Left cardiac atrium (tissue), 4 donors: ENCODE measurements at regions not wholly inside any gene's neighbourhood (a gene's known extent, or its start where the extent isn't known, plus 50 kb on each side); places are given as distances from the start of the nearest gene placed in this dataset.
"Not testable (repeated sequence)": the region's sequence is repeated elsewhere in the genome, so short reads cannot be mapped to it uniquely, and the experiment has no call there.

Experiments
- ATAC-seq, 2 donors: fragments of 200-7000 bp; cut with Tn5 transposase; one replicate each; pipeline ENCODE4 v1.9.1; 2020; ENCODE audit warnings: mild to moderate bottlenecking in 2 of 2, moderate library complexity in 2 of 2
- DNase-seq: peaks from one replicate; pipeline ENCODE4 v3.0.0-alpha.2; 2020
- intact Hi-C, 2 donors: fragments of 100-400 bp; cut with DNase I; formaldehyde crosslinking; loops; one replicate each; pipeline versions ENCODE4 v1.14.1 to v1.15.1; 2022 to 2023
- donor health status: DM: no; HTN: yes; CAD: no.
- donor health status: DM: no; HTN: yes; CAD: no; lungs with severe emphysema.
- donor health status: DM: yes; HTN: yes; CAD: no.
- donor health status: Dilated cardiomyopathy.

GRCh38 chr5:87526131-87526530 lies 113.4 kb upstream of the CCNH start:
- intact Hi-C loops: no loop called here
- ATAC-seq (no peak), DNase-seq (no peak)

DNA sequence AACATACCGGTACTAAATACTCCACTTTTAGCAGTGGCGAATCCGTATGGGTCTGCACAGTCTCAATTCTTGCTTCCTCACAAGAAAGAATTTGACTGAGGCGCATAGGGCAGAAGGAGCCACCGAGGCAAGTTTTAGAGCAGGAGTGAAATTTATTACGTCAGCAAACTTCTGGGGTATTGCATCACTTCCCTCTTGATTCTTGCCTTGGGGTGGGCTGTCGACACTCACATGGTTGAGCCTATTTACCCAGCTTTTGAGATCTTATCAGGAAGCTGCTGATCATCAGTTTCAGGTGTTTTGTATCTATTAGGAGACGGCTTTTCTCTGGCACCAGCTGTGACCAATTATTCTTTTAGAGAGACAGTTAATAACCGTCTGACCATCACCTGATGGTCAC lies 111.5 kb upstream of the CCNH start:
- DNase-seq: no peak
- intact Hi-C loops: no loop called here
- ATAC-seq: no peak

- DNase-seq, ATAC-seq, intact Hi-C loops: not testable (repeated sequence)
These were observed 99.0 kb upstream of the CCNH start for GRCh38 chr5:87511778-87512177.

- intact Hi-C loops: no loop called here
- no peak for DNase-seq
- ATAC-seq: no peak
These were observed 90.3 kb upstream of the CCNH start for GRCh38 chr5:87503004-87503403.

DNA sequence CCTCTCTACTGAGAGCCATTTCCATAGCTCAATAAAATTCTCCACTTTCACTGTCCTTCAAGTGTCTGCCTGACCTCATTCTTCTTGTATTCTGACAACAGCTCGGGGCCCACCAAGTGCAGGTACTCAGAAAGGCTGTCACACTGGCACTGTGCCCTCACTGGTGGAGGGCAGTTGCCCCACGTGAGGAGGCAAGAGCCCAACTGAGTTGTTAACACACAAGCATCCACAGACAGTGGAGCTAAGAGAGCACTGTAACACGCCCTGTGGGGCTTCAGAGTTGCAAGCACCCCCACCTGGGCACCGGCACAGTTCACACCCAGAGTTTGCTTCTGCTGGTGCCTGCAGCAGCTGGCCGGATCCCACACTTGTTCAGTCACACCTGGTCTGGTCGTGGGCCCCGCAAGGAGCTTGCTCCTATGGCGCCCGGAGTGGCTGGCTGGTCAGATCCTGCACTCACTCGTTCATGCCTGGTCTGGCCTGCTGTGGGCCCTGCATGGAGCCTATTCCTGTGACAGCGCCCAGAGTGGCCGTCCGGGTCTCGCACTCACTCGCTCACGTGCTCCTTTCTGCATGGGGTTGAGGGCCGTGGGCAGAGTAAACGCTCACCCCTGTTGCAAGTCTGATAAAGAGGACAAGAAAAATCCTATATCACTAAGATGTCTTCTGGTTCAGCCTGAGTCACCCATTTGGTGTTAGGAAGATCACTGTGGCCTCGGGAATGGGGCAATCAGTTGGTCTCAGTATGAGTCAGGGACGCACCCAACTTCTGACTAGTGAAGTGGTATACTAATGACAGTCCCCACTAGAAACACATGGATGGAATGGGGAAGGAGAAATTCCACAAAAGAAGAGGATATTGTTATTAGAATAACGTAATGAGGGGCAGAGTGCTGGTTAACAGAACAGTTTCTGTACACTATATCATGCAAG lies 87.0 kb upstream of the CCNH start:
- no peak for ATAC-seq
- no peak for DNase-seq
- intact Hi-C loops: no loop called here
